GM12873 (cell line): ENCODE measurements at regions not wholly inside any gene's neighbourhood (a gene's known extent, or its start where the extent isn't known, plus 50 kb on each side); places are given as distances from the start of the nearest gene placed in this dataset.
A peak's percentile ranks its signal among the peaks of the same experiment; 100 is the strongest.

Experiments used
- TF ChIP-seq, protein P1 (sequence below): IDR thresholded peaks from 2 replicates; pipeline ENCODE4 v1.5.1; 2012; ENCODE audit warnings: low read depth, mild to moderate bottlenecking, moderate library complexity, low read length, control low read depth; ENCODE audit not compliant: insufficient read depth; ENCODE audit errors: missing control alignments

DNA sequence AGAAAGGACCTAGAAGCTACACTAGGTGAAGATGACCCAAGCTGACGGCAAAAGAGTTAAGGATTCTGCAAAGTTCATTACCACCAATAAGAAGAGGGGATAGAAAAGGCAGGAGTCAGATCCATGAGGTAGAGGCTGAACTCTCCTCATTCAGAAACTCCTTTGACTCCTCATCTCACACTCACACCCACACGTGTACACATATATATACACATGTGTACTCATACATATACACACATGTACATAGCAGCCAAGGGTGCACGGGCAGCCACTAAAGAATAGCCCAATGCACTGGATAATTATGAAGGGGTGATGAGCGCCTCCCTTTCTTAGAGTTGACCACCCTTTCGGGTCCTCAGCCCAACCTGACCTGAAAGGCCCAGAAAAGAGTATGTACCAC is 476.8 kb downstream of the NTRK3 start:
- TF ChIP-seq, protein P1, sequence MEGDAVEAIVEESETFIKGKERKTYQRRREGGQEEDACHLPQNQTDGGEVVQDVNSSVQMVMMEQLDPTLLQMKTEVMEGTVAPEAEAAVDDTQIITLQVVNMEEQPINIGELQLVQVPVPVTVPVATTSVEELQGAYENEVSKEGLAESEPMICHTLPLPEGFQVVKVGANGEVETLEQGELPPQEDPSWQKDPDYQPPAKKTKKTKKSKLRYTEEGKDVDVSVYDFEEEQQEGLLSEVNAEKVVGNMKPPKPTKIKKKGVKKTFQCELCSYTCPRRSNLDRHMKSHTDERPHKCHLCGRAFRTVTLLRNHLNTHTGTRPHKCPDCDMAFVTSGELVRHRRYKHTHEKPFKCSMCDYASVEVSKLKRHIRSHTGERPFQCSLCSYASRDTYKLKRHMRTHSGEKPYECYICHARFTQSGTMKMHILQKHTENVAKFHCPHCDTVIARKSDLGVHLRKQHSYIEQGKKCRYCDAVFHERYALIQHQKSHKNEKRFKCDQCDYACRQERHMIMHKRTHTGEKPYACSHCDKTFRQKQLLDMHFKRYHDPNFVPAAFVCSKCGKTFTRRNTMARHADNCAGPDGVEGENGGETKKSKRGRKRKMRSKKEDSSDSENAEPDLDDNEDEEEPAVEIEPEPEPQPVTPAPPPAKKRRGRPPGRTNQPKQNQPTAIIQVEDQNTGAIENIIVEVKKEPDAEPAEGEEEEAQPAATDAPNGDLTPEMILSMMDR, result no peak

GRCh38 chr15:87778358-87778757 is 478.2 kb downstream of the NTRK3 start:
- TF ChIP-seq, protein P1, result no peak

GRCh38 chr15:87777054-87777561 is 479.4 kb downstream of the NTRK3 start:
- TF ChIP-seq, protein P1, result no peak

GRCh38 chr15:87767516-87767915 is 489.0 kb downstream of the NTRK3 start:
- TF ChIP-seq, protein P1, result no peak

GRCh38 chr15:87764461-87765240 is 491.9 kb downstream of the NTRK3 start:
- TF ChIP-seq, protein P1, result no peak

- TF ChIP-seq, protein P1, result no peak
Measured at GRCh38 chr15:87763837-87764236, 492.7 kb downstream of the NTRK3 start.

- TF ChIP-seq, protein P1, result peak; percentile 0
Measured at GRCh38 chr15:87761736-87762509, 494.6 kb downstream of the NTRK3 start.
